UCSD-AML1 (cell line): ENCODE measurements at regions not wholly inside any gene's neighbourhood (a gene's known extent, or its start where the extent isn't known, plus 50 kb on each side); places are given as distances from the start of the nearest gene placed in this dataset.

Experiments
- DNase-seq: peaks from one replicate; lab custom pipeline; 2025; ENCODE audit not compliant: unreplicated experiment; lab: John Stamatoyannopoulos, UW

DNA sequence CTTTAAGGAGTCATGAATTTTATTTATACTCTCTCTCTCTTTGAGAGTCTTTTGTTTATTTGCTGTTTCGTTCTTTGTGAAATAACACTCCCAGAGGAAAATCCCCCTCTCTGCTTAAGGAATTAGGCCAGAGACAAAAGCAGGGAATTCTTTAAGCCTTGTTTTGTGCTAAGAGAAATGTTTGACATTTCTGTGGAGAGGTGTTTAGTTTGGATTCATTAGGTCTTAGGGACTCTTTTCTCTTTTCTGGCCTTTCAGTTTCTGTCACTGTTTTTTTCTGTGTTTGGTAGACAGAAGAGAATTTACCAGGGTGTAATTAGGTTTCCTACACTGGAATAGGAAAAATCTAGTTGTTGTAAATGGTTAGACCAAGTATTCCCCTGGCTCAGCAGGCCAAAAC lies 241.8 kb upstream of the NR2F2 start:
- no peak for DNase-seq

DNA sequence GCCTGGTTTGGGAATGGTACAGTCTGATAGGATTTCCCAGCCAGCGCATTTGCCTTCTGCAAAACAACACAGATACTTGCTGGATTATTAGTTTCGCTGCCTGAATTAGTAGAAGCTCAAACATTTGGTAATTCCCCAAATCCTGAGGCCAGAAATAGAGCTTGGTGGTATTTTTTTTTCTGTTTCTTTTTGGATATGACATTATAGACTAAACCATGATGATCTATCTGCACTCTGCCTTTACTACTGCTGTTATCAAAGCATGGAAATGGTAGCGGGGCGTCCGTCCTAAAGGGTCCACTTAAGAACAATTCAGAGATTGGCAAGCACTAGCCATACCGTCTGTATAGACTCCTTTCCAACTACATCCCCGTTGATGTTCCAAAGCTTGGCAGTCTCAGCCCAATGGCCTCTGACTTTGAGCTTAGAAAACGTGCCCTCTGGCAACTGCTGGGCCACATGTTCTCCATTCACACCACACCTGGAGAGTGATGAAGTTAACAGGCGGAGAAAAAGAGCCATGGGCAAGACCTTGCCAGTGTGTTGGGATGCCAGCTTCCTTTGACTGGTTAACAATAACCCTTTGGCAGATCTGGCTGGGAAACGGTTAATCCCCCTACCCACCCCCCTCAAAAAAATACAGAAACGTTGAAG lies 241.0 kb upstream of the NR2F2 start:
- DNase-seq: no peak

DNA sequence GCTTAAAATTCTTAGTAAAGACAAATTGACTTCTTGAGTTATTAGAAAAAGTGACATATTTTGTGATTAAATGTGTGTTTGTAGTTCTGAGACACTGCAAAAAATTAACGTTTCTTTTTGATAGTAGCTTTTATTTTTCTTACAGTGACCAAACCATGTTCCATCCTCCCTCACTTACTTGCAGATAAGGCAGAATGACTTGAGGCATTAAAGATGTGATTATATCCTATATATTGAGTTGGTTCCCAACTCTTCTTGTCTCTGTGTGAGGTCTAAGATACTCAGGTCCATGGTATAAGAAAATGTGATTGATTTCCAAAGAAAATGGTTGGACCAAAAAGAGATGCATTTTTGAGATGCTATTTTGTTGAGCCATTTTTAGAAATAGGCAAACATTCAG lies 238.3 kb upstream of the NR2F2 start:
- no peak for DNase-seq

DNA sequence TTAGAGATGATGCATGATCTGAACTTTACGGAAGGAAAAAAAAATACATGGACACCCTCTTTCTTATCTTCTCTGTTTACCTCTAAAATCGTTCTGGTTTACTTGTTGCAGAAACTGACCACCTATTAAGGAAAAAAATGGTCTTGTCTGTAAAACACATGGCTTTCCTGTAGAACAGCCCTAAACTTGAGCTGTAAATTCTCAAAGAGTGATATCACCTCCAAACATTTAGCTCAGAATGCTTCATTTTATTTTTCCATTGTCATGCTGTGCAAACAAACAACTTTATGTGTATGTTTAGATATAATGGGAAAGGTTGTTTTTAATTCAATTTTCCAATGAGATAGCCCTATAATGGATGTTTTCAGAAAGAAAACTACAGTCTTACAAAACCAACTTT lies 237.4 kb upstream of the NR2F2 start:
- DNase-seq: no peak

DNA sequence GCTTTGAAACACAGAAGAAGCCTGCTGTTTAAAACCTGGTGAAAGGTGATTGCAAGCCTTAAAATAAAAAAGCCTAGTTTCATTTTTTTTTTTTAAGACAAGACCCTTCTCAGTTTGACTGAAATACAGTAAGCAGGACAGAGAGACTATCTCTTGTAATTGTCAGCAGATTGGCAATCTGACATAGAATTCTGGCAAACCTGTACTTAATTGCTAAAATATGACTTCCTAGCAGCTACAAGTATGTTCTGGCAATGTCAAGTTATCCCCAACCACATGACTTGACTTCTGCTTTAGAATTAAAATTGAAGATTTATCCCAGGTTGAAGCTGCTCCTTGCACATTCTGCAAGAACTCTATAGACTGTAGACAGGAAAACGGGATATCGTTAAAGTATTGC lies 232.8 kb upstream of the NR2F2 start:
- no peak for DNase-seq

DNA sequence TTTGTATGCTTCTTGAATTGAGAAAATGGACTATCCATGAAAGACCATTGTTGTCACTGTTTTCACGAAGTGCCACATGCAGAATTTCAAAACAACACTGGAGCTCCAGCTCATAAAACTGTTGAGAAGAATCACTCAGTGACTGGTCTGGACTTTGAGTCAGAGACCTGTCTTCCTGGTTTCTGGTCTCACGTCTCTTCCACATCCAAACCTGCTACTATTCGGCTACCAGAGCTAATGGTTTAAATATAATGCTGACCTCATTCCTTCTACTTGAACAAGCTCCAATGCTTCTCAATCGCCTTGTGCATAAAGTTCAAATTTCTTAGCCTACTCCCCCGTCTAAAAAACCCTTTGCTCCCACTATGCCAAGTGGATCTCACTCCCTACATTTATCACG lies 227.9 kb upstream of the NR2F2 start:
- DNase-seq: no peak

DNA sequence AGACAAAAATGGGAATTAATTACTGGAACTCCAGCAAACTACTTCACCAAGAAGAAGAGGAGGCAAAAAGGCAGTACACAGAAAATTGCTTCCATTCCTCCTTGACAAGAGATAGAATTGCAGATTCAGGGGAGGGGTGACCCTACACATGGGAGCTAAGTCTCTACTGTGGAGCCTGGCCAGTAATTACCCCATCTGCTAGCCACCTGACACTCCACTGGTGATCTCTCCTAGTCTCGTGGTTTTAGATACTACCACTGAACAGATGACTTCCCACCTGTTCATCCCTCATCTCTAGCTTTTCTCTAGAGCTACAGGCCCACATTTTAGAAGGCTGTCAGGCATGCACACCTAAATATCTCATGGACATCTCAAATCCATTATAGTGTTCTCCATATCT lies 224.3 kb upstream of the NR2F2 start:
- DNase-seq: no peak

DNA sequence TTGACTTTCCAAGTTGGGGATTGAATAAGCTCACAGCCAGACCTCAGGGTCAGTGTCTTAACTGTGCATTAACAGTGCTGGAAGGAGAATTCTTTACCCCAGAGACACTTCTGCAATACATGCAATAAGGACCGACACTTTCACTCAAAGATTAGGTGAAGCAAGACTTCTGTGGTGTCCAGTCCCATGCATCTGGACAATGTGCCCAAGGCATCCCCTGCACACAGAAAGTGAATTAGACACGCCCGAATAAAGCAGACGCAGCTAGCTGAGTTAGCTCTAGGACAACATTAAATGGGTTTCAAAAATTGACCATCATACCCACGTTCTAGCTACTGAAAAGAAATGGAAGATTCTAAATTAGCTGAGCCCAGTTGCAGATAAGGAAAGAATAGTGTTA lies 223.9 kb upstream of the NR2F2 start:
- no peak for DNase-seq

DNA sequence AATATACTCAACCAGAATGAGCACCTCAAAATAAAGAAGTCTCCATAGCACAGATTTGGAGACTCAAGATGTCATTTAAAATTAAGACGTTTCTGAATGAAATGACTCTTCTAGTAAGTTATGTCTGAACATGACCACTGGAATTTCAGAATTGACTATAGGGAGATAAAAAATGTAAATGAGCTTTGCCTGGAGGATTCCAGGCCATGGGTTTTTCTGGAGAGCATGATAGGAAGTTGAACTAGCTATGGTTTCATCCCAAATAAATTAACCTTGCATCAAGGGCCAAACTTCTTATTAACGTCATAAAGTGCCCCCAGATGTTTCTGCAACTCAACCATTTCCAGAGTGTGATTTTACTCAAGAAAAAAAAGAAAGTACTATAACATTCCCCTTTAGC lies 222.6 kb upstream of the NR2F2 start:
- DNase-seq: no peak

DNA sequence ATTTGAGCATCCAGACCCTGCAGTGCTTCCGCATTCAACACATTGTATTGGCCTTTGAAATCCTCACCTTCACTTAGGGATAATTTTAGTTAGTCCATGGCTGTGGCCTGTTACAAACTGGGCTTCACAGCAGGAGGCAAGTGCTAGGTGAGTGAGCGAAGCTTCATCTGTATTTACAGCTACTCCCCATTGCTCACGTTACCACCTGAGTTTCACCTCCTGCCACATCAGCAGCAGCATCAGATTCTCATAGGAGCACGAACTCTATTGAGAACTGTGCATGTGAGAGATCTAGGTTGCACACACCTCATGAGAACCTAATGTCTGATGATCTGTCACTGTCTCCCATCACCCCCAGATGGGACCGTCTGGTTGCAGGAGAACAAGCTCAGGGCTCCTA lies 222.1 kb upstream of the NR2F2 start:
- DNase-seq: no peak

DNA sequence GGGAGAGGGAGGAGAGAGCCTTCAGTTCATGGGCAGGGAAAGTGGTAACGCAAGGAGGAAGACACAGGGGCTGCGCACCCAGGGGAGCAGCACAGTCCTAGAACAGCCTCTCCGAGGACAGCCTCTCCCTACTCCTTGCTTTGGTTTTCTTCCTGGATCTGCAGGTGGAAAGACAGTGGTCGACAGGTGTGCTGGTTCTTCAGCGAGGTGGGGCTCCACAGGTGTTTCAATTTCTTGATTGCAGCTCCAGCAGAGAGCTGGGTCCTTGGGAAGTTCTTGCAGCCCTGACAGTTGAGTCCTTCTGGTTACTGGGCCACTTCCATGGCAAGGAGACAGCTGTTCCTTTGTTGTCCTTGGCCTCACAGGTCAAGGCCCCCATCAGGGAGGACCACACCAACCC lies 220.7 kb upstream of the NR2F2 start:
- DNase-seq: no peak

DNA sequence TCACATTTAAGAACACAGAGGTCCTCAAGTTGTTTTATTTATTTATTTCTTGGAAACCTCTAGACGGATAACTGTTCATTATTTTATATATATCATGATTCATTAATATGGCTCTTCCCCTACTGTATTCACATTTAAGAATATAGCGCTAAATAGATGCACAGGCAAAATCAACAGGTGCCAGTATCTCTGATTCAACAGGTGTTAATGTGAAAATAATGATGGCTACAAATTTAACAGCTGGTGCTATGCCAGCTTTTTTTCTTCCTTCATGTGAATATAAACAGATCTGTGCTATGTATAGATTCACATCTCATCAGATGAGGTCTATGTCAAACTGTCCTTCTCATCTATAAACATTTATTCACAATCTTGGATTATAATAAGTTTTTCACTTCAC lies 218.5 kb upstream of the NR2F2 start:
- no peak for DNase-seq

DNA sequence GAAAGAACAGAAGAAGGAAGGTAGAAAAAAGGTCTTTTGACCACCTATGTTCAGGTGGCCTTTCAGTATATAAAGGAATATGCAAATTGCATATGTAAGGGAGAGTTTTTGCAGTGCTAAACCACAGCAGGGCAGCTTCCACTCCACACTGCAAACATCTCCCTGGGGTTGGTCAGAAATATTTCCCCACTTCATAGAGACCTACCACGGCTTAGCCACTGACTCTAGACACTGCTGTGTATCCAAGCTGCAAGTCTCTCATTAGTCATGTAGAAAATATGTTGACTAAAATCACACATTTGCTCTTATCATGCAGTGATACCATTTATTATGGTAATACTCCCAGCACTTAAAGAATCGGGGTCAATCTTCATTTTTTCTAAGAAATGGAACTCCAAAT lies 214.9 kb upstream of the NR2F2 start:
- no peak for DNase-seq

DNA sequence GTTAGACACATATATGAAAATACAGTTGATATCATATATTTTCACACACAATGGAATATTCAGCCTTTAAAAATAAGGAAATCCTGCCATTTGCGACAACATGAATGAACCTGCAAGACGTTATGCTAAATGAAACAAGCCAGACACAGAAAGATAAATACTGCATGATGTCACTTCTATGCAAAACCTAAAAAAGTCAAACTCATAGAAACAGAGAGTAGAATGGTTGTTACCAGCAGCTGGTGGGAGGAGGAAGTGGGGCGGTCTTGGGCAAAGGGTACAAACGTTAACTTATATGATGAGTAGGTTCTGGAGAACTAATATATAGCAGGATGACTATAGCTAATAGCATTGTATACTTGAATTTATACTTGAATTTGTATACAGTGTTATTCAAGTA lies 213.2 kb upstream of the NR2F2 start:
- DNase-seq: no peak

DNA sequence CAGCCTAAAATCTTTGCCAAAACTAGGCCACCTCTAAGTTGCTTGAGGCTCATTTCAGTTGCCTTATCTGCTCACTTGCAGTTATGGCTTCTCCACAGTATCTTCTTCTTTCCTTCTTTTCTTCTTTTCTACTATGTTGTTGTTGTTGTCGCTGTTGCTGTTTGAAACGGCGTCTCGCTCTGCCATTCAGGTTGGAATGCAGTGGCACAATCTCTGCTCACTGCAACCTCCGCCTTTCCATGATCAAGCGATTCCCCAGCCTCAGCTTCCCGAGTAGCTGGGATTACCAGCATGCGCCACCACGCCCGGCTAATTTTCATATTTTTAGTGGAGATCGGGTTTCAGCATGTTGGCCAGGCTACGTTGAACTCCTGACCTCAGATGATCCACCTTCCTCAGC lies 210.8 kb upstream of the NR2F2 start:
- DNase-seq: no peak

DNA sequence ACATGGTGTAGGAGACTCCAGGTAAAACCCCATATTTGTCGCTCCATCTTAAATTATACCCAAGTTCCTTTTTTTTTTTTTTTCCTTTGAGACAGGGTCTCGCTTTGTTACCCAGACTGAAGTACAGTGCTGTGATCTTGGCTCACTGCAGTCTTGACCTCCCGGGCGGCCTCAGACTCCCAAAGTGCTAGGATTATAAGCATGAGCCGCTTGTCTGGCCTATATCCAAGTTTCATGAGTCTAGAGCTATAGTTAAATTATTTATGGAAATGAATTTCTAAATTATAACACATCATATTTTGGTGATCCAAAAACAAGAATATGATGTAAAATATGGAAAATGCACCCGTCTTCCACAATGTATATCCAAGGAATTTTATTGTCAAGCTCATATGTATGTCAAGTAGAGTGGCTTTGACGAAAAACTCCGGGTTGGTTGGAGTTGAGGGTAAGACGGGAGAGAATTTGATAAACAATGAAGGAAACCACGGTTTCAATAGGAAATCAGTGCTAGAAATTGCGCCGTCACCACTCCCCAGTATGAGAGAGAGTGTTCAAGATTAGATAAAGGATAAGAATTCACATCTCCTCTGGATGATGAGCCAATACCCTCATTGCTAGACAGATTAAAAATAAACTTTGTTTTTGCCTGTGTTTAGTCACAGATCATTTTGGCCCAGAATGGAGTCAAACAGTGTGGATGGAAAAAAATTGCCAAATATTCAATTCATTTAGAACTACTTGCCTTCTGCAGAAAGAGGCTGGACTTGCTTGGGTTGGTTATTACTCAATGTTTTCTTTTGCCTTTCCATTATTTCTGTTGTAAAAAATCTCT lies 209.2 kb upstream of the NR2F2 start:
- no peak for DNase-seq

DNA sequence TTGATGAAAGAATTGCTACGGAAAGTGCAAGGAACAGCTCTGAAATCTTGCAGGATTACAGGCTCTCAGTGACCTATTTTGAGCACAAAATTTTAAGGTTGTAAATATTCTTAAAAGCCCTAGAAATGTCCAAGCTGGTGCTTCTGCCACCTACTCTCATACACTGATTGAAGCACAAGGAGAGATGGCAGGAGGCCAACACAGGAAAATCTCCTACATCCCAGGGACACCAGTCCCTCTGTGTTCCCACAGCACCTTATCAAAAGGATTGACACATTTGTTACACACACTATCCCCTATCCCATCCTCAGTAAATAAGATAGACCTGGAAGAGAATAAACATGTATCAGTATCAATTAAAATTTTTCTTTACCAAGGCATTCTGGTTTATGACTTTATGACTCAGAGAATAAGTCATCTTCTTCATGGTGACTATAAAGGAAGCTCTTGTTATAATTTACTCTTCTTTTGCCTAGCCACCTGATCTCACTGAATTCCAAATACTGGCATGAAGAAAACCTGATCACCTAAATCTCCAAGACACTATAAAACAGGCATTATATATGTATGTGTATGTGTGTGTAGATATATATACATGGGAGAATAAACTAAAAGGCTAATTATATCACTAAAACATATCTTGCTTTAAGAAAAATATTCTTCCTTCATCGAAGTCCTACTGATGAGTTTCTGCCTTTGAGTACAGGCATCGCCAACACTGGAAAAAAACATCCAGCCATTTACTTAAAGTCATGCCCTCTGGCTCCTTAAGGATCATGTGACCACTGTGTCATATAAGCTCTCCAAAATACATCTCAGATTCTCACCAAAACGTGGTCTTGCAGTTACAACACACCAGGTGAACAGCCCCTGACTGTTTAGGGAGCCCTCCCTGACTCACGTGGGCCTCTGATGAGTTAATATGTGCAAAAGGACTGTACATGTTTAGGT lies 208.1 kb upstream of the NR2F2 start:
- no peak for DNase-seq

DNA sequence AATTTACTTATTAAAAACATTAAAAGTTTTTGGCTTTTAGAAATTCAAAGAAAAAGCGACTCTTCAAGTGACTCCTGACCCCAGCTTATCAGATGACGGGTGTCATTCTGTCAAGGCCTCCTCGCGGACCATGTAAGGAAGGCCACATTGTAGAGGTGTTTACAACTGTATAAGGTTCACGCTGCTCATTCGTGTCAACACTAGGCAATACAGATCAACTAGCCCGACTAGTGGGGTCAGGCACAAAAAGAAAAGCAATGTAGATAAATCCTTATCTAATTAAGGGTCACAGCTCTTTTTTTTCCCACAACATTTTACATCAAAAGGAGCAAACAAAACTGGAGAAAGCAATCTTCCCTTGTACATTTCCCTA lies 207.5 kb upstream of the NR2F2 start:
- no peak for DNase-seq

DNA sequence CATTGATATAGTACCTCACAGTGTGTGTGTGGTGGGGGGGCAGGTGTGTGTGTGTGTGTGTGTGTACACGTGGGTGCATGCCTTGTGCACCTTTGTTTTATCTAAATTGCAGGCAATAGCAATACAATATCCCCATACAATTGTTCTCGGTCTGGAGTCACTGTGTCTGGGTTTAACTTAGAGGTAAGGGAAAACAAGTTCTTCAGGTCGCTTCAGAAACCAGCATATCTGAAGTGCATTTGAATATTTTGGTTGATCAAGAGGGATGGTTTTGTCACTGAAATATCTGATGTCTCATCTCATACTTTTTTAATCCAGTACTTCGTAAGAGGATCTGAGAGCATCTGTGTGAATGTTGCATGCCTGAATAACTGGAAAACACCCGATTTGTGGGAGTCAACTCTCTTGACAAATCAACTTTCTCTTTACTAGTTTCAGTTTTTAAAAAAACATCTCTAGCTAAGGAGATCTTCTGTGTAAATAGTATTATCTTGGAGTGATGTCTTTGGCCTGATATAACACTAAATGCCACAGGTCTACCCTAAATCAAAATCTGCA lies 206.8 kb upstream of the NR2F2 start:
- no peak for DNase-seq

DNA sequence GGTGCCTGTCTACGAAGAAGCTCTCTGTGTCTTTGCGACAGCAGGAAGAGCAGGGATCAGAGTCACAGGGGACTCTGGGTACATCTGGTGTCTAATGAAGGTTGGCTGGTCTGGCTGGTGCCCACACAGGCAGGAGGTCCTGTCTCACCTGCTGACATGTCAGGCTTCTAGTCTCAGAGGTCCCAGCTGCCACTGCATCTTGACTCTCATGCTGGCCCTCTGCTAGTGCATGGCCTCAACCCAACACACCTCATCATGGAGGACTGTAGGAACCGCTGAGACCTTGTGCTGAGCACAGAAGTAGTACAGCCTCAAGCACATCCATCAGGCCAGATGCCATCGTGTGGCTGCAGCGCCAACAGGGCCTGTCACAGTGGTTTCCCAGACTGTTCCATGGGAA lies 206.1 kb upstream of the NR2F2 start:
- DNase-seq: no peak

DNA sequence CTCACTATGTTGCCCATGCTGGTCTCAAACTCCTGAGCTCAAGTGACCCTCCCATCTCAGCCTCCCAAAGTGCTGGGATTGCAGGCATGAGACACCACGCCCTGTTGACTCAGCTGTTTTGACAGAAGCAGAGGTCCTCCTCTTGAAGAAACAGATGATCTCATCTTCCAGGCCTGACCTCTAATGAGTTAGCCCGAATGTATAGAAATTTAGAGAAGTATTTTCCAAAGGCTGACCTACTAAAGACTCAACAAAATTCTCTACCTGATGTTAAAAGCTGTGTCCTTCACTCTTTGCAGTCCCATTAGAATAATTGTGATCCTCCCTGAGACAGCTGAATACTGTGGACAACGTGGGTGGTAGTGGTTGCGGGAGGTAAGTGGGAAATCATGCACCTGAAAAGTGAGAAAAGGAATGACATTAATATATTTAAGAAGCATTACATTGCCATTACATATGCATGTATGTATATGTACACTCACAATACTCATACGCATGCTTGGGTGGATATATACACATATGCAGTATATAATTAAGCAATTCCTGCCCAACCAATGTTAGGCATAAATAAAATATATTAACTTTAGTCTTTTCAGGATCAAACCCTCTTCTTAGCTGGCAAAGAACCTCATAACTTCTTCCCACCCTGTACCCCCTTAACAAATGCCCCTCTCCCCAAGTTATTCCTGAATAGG lies 204.6 kb upstream of the NR2F2 start:
- no peak for DNase-seq
